ENCODE measurements at regions not wholly inside any gene's neighbourhood (a gene's known extent, or its start where the extent isn't known, plus 50 kb on each side); places are given as distances from the start of the nearest gene placed in this dataset.

DNA sequence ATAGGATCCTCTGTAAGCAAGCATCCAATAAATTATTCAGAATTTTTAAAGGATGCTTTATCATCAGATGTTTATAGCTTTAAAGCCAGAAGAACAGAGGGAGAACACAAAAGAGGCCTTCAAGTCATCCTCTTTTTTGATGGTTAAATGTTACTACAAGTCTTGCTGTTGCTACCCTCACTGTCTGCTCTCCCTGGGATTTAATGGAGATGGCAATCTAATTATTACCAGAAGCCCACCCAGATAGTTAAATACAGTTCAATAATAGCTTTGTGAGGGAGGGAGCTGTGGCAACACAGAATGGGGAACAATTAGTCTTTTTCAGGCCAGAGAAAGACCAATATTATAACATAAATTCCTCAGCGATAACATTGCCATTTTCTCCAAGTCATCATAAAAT, 87.0 kb upstream of the ACTBL2 start:
- in situ Hi-C loops (cut with HindIII; ENCODE audit: low sequenced_read_pairs), result no loop called here
- TF ChIP-seq, protein P1, sequence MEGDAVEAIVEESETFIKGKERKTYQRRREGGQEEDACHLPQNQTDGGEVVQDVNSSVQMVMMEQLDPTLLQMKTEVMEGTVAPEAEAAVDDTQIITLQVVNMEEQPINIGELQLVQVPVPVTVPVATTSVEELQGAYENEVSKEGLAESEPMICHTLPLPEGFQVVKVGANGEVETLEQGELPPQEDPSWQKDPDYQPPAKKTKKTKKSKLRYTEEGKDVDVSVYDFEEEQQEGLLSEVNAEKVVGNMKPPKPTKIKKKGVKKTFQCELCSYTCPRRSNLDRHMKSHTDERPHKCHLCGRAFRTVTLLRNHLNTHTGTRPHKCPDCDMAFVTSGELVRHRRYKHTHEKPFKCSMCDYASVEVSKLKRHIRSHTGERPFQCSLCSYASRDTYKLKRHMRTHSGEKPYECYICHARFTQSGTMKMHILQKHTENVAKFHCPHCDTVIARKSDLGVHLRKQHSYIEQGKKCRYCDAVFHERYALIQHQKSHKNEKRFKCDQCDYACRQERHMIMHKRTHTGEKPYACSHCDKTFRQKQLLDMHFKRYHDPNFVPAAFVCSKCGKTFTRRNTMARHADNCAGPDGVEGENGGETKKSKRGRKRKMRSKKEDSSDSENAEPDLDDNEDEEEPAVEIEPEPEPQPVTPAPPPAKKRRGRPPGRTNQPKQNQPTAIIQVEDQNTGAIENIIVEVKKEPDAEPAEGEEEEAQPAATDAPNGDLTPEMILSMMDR (IDR thresholded peaks at IDR 0.05; ENCODE audit: low read depth, low read length, missing control alignments), result no peak
- no peak overlapping the region for H3K4me3 ChIP-seq (ENCODE audit: low read depth, low read length)
- DNase-seq (ENCODE audit: low read depth), result no peak

DNA sequence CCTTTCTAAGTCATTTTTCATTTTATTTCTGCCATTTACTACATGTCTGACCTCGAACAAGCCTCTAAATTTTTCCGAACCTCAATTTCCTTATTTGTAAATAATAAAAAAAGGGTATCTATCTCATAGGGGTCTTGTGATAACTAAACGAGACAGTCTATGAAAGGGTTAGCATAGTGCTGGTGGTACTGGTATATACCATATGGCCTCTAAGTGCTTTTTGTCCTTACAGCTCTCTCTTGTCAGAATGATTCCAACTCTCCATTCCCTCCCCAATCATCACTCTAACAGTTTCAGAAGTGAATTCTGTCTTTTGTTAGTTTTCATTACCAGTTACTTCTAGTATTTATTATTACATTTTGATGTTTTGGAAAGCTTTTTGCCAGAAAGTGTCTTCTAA, 85.5 kb upstream of the ACTBL2 start:
- in situ Hi-C loops (cut with HindIII; ENCODE audit: low sequenced_read_pairs), result no loop called here
- TF ChIP-seq, protein P1 (IDR thresholded peaks at IDR 0.05; ENCODE audit: low read depth, low read length, missing control alignments), result no peak
- no peak overlapping the region for H3K4me3 ChIP-seq (ENCODE audit: low read depth, low read length)
- DNase-seq (ENCODE audit: low read depth), result no peak

DNA sequence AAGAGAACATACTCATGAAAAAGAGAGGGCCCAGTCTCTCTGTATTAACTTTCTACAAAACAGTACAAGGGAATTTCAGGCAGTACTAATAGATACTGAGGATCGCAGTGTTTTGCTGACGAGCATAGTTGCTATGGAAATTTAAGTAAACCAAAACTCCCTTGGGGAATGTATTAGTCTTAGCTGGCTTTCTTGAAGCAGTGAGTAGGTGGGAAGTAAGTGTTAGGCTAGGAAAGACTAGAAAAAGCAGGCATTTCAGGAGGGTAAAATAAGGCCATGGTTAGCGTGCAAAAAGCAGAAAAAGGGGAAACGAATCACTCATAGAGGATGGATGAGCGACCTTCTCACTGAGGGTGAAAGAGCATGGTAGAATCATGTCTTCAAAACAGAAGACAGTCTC, 84.3 kb upstream of the ACTBL2 start:
- no peak for DNase-seq (ENCODE audit: low read depth)
- in situ Hi-C loops (cut with HindIII; ENCODE audit: low sequenced_read_pairs), result no loop called here
- H3K4me3 ChIP-seq (ENCODE audit: low read depth, low read length), result no peak overlapping the region
- TF ChIP-seq, protein P1 (IDR thresholded peaks at IDR 0.05; ENCODE audit: low read depth, low read length, missing control alignments), result no peak

DNA sequence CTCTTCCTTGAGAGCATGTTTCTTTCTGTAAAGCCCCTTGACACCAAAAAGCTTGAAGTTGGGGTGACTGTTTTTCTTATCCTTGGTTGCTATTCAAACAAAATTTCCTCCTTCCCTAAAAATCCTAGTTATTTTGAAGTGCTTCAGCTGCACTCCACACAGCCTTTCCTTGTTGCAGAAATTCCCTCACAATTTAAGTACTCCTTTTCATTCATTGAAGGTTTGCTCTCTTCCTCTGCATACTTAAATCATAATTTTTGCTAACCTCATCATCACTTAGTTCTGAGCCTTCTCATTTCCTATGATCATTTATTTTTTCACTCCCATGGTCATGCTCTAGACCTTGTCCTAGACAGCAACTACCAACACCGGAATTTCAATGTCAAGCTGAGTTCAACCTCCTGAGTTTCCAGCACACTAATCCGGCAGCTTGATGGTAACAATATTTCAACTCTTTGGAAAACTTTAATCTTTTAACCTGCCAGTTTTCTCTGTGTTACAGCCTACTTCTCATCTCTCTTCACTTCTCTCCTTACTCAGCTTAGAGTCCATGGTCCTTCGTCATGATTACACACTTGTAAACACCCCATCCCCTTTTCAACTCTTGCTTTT, 78.7 kb upstream of the ACTBL2 start:
- H3K4me3 ChIP-seq (ENCODE audit: low read depth, low read length), result no peak overlapping the region
- in situ Hi-C loops (cut with HindIII; ENCODE audit: low sequenced_read_pairs), result no loop called here
- DNase-seq (ENCODE audit: low read depth), result no peak
- TF ChIP-seq, protein P1 (IDR thresholded peaks at IDR 0.05; ENCODE audit: low read depth, low read length, missing control alignments), result no peak

DNA sequence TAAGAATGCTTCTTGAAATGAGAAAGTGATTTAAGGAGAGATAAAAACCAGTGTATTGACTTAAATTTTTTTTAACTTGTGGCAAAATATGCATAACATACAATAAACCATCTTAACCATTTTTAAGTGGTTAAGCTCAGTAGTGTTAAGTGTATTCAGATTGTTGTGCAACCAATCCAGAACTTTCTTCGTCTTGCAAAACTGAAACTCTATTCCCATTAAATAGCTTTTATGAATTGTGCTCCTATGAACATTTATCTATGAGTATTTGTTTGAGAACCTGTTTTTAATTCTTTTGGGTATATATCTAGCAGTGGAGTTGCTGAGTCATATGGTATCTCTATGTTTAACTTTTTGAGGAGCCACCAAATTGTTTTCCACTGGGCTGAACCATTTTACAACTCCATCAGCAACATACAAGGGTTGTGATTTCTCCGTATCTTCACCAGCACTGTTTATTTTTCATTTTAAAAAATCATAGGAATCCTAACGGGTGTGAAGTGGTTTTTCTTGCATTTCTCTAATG, 76.6 kb upstream of the ACTBL2 start:
- no peak overlapping the region for H3K4me3 ChIP-seq (ENCODE audit: low read depth, low read length)
- no peak for DNase-seq (ENCODE audit: low read depth)
- TF ChIP-seq, protein P1 (IDR thresholded peaks at IDR 0.05; ENCODE audit: low read depth, low read length, missing control alignments), result no peak
- in situ Hi-C loops (cut with HindIII; ENCODE audit: low sequenced_read_pairs), result no loop called here

DNA sequence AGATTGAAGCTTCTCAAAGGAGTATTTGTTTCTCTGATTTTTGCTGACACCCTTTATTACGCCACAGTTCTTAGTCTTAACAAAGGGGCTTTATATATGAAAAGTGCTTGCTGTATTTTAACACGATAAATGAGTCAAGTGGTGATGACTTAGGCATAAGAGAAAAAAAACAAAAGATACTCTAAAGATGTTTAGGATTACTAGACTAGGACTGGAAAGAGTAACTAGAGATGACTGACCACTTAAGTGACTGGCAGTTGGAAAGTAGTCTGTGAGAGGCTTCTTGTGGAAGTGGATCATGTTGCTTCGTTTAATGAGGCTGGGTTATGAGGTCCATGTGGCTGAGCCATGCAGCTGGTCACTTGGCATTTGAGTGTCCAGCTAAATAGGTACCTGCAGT, 69.4 kb upstream of the ACTBL2 start:
- in situ Hi-C loops (cut with HindIII; ENCODE audit: low sequenced_read_pairs), result no loop called here
- TF ChIP-seq, protein P1 (IDR thresholded peaks at IDR 0.05; ENCODE audit: low read depth, low read length, missing control alignments), result no peak
- no peak overlapping the region for H3K4me3 ChIP-seq (ENCODE audit: low read depth, low read length)
- DNase-seq (ENCODE audit: low read depth), result no peak
